Urinary bladder (tissue), 3 donors: ENCODE measurements at regions not wholly inside any gene's neighbourhood (a gene's known extent, or its start where the extent isn't known, plus 50 kb on each side); places are given as distances from the start of the nearest gene placed in this dataset.
"Not testable (repeated sequence)": the region's sequence is repeated elsewhere in the genome, so short reads cannot be mapped to it uniquely, and the experiment has no call there.

Source experiments
- DNase-seq: peaks from one replicate; pipeline ENCODE4 v3.0.0-alpha.2; 2015; ENCODE audit errors: extremely low spot score
- H3K27ac ChIP-seq: one replicate; pipeline ENCODE4 v1.5.1; 2013; ENCODE audit warnings: low read depth, mild to moderate bottlenecking, moderate library complexity
- H3K36me3 ChIP-seq: one replicate; pipeline ENCODE4 v1.6.1; 2013; ENCODE audit warnings: mild to moderate bottlenecking, moderate library complexity; ENCODE audit not compliant: insufficient read depth
- H3K4me1 ChIP-seq: one replicate; pipeline ENCODE4 v1.6.1; 2013; ENCODE audit warnings: mild to moderate bottlenecking, moderate library complexity; ENCODE audit not compliant: insufficient read depth
- H3K4me3 ChIP-seq: one replicate; pipeline ENCODE4 v1.5.1; 2013; ENCODE audit warnings: low read depth, low read length
- WGBS: extraction: QIAGEN DNeasy Blood & Tissue Kit; methylation state at CpG from one replicate; pipeline ENCODE4 v1.1.7; 2013; 5-methylcytosine and 5-hydroxymethylcytosine counted together
- donor health status: healthy with polysubstance abuse.
- donor health status: healthy.

GRCh38 chr4:53699310-53699709 lies 108.0 kb upstream of the LNX1 start:
- H3K4me1 ChIP-seq, H3K27ac ChIP-seq, H3K4me3 ChIP-seq, H3K36me3 ChIP-seq, DNase-seq: not testable (repeated sequence)
- 82% methylated on average over 2 of the region's 2 CpGs for WGBS

GRCh38 chr4:53697016-53697685 lies 105.9 kb upstream of the LNX1 start:
- H3K36me3 ChIP-seq: no peaks in the 10 kb centered on the region
- H3K4me3 ChIP-seq: no peak overlapping the region
- H3K27ac ChIP-seq: no peak overlapping the region
- no peak for DNase-seq
- H3K4me1 ChIP-seq: no peaks in the 10 kb centered on the region

- 65% methylated on average over 7 of the region's 7 CpGs for whole genome bisulfite sequencing
- H3K36me3 ChIP-seq: no peaks in the 10 kb centered on the region
- no peak for DNase-seq
- H3K4me1 ChIP-seq: no peaks in the 10 kb centered on the region
- no peak overlapping the region for H3K27ac ChIP-seq
- H3K4me3 ChIP-seq: no peak overlapping the region
These were observed 104.5 kb upstream of the LNX1 start for GRCh38 chr4:53695540-53696463.

- Histone ChIP-seq H3K27ac (no peak overlapping the region), H3K36me3 (no peaks in the 10 kb centered on the region), H3K4me3 (no peak overlapping the region), H3K4me1 (no peaks in the 10 kb centered on the region)
- no peak for DNase-seq
- WGBS: 95% methylated on average over 2 of the region's 2 CpGs
These were observed 103.4 kb upstream of the LNX1 start for GRCh38 chr4:53694666-53695065.

- Histone ChIP-seq H3K4me3 (no peak overlapping the region), H3K27ac (no peak overlapping the region), H3K4me1 (no peaks in the 10 kb centered on the region), H3K36me3 (no peaks in the 10 kb centered on the region)
- WGBS: 92% methylated on average over 5 of the region's 5 CpGs
- no peak for DNase-seq
These were observed 102.6 kb upstream of the LNX1 start for GRCh38 chr4:53693909-53694308.

GRCh38 chr4:53693408-53693807 lies 102.1 kb upstream of the LNX1 start:
- Histone ChIP-seq H3K4me3 (no peak overlapping the region), H3K4me1 (no peaks in the 10 kb centered on the region), H3K27ac (no peak overlapping the region), H3K36me3 (no peaks in the 10 kb centered on the region)
- DNase-seq: no peak
- WGBS: 93% methylated on average over 4 of the region's 4 CpGs

- H3K4me1 ChIP-seq: no peaks in the 10 kb centered on the region
- 46% methylated on average over 2 of the region's 2 CpGs for WGBS
- no peak overlapping the region for H3K4me3 ChIP-seq
- no peak for DNase-seq
- H3K27ac ChIP-seq: no peak overlapping the region
- no peaks in the 10 kb centered on the region for H3K36me3 ChIP-seq
These were observed 97.0 kb upstream of the LNX1 start for GRCh38 chr4:53688186-53688790.

- no peak for DNase-seq
- Histone ChIP-seq H3K27ac (no peak overlapping the region), H3K4me1 (no peaks in the 10 kb centered on the region), H3K4me3 (no peak overlapping the region), H3K36me3 (no peaks in the 10 kb centered on the region)
- WGBS: 91% methylated on average over 1 of the region's 1 CpG
These were observed 95.2 kb upstream of the LNX1 start for GRCh38 chr4:53686521-53686920.

GRCh38 chr4:53684136-53685130 lies 93.1 kb upstream of the LNX1 start:
- H3K4me3 ChIP-seq: no peak overlapping the region
- H3K36me3 ChIP-seq: no peaks in the 10 kb centered on the region
- DNase-seq: peak; percentile 32
- H3K27ac ChIP-seq: no peak overlapping the region
- 54% methylated on average over 6 of the region's 6 CpGs for WGBS
- no peaks in the 10 kb centered on the region for H3K4me1 ChIP-seq

- Histone ChIP-seq H3K4me1 (no peaks in the 10 kb centered on the region), H3K4me3 (no peak overlapping the region), H3K27ac (no peak overlapping the region), H3K36me3 (no peaks in the 10 kb centered on the region)
- DNase-seq: no peak
- WGBS: 70% methylated on average over 2 of the region's 2 CpGs
These were observed 91.6 kb upstream of the LNX1 start for GRCh38 chr4:53682908-53683307.

GRCh38 chr4:53682196-53682595 lies 90.9 kb upstream of the LNX1 start:
- no peak overlapping the region for H3K4me3 ChIP-seq
- no peaks in the 10 kb centered on the region for H3K4me1 ChIP-seq
- H3K36me3 ChIP-seq: no peaks in the 10 kb centered on the region
- no peak for DNase-seq
- no peak overlapping the region for H3K27ac ChIP-seq
- WGBS: 43% methylated on average over 1 of the region's 1 CpG

GRCh38 chr4:53680598-53680997 lies 89.3 kb upstream of the LNX1 start:
- Histone ChIP-seq H3K4me1 (no peaks in the 10 kb centered on the region), H3K36me3 (no peaks in the 10 kb centered on the region), H3K27ac (no peak overlapping the region), H3K4me3 (no peak overlapping the region)
- no peak for DNase-seq
- WGBS: 96% methylated on average over 1 of the region's 1 CpG

- Histone ChIP-seq H3K36me3 (no peaks in the 10 kb centered on the region), H3K27ac (no peak overlapping the region), H3K4me1 (no peaks in the 10 kb centered on the region), H3K4me3 (no peak overlapping the region)
- 93% methylated on average over 2 of the region's 2 CpGs for WGBS
- no peak for DNase-seq
These were observed 88.9 kb upstream of the LNX1 start for GRCh38 chr4:53680168-53680567.
